ENCODE measurements at regions not wholly inside any gene's neighbourhood (a gene's known extent, or its start where the extent isn't known, plus 50 kb on each side); places are given as distances from the start of the nearest gene placed in this dataset.

DNA sequence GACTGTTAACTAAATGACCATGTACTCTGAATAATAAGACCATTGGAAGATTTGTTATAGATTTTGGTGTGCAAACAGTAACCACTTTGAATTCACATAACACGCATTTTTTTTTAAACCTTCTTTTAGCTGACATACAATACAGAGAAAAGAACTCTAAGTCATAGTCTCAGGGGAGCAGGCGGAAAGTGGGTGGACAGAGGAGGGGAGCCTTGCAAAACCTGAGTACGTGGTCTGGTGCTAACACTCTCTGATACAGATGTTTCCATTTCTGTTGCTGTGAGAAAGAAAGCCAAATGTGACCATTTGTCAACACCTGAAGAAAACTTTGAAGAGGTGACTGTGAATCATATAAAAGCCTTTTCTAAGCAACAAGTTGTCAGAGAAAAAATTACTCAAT is 151.8 kb upstream of the GCFC2 start:
- Histone ChIP-seq H3K27me3 (no peaks in the 10 kb centered on the region), H2AFZ (no peak overlapping the region), H3K9me2 (replicated peaks; ENCODE audit: insufficient read depth) (no peaks in the 10 kb centered on the region), H3K36me3 (replicated peaks; ENCODE audit: insufficient read depth, low read depth) (no peaks in the 10 kb centered on the region), H3K4me1 (ENCODE audit: insufficient read depth) (no peaks in the 10 kb centered on the region), H3K4me3 (no peak overlapping the region), H3K4me2 (no peak overlapping the region), H3K79me2 (no peaks in the 10 kb centered on the region), H3K27ac (no peak overlapping the region), H4K20me1 (ENCODE audit: insufficient read depth, poor library complexity, severe bottlenecking) (no peaks in the 10 kb centered on the region), H3K9me3 (ENCODE audit: low read depth) (no peaks in the 10 kb centered on the region)
- no peak for TF ChIP-seq EZH2phosphoT487 (IDR thresholded peaks at IDR 0.05; ENCODE audit: low read depth, severe bottlenecking, unreplicated experiment)
- TF ChIP-seq, protein P1, sequence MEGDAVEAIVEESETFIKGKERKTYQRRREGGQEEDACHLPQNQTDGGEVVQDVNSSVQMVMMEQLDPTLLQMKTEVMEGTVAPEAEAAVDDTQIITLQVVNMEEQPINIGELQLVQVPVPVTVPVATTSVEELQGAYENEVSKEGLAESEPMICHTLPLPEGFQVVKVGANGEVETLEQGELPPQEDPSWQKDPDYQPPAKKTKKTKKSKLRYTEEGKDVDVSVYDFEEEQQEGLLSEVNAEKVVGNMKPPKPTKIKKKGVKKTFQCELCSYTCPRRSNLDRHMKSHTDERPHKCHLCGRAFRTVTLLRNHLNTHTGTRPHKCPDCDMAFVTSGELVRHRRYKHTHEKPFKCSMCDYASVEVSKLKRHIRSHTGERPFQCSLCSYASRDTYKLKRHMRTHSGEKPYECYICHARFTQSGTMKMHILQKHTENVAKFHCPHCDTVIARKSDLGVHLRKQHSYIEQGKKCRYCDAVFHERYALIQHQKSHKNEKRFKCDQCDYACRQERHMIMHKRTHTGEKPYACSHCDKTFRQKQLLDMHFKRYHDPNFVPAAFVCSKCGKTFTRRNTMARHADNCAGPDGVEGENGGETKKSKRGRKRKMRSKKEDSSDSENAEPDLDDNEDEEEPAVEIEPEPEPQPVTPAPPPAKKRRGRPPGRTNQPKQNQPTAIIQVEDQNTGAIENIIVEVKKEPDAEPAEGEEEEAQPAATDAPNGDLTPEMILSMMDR (IDR thresholded peaks at IDR 0.05; ENCODE audit: poor library complexity) = no peak
- TF ChIP-seq EZH2 (IDR thresholded peaks at IDR 0.05; ENCODE audit: borderline replicate concordance) = no peak
- WGBS (ENCODE audit: low lambda C conversion rate, missing lambda C conversion rate) = 76% methylated on average over 3 of the region's 3 CpGs
- DNase-seq (ENCODE audit: low spot score) = no peak

DNA sequence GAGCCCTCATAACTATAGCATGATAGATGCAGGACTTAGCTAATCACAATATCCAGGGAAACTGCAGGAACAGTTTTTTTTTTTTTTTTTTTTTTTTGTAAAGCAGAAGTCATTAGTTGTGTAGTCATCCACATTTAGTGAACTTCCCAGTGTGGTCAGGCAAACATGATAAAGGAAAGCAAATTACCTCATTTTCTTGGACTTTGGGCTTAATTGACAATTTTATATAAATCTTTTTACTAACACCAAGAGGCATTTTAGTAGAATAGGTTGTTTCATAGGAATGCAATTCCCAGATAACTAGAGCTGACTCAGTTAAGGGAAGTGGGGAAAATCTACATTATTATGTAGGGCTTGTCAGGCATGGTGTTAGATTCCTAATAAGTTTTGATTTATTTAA is 142.7 kb upstream of the GCFC2 start:
- Histone ChIP-seq H3K9me2 (replicated peaks; ENCODE audit: insufficient read depth) (no peaks in the 10 kb centered on the region), H3K9me3 (ENCODE audit: low read depth) (no peaks in the 10 kb centered on the region), H3K79me2 (no peaks in the 10 kb centered on the region), H3K4me3 (no peak overlapping the region), H2AFZ (no peak overlapping the region), H3K27ac (no peak overlapping the region), H3K4me1 (ENCODE audit: insufficient read depth) (no peaks in the 10 kb centered on the region), H3K4me2 (no peak overlapping the region), H3K27me3 (no peaks in the 10 kb centered on the region), H3K36me3 (replicated peaks; ENCODE audit: insufficient read depth, low read depth) (no peaks in the 10 kb centered on the region), H4K20me1 (ENCODE audit: insufficient read depth, poor library complexity, severe bottlenecking) (no peaks in the 10 kb centered on the region)
- DNase-seq (ENCODE audit: low spot score) = no peak
- TF ChIP-seq EZH2 (IDR thresholded peaks at IDR 0.05; ENCODE audit: borderline replicate concordance) = no peak

DNA sequence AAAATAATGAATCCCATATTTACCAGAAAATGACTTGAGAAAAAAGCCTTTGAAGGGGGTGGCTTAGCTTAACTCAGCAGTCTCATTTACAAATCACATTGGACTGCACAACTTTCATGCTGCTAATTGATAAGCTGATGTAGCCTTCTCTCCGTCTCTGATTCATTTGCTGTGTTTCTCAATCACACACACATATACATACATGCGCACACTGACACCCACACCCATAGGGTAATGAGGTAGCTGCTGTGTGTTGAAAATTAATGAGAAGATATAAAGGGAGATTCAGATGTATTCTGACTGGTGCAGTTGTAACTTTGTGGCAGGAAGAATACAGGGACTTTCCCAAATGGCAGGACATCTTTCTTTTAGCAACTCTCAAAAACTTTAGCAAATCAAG is 141.9 kb upstream of the GCFC2 start:
- H3K4me3 ChIP-seq = no peak overlapping the region
- no peaks in the 10 kb centered on the region for H3K36me3 ChIP-seq (replicated peaks; ENCODE audit: insufficient read depth, low read depth)
- no peaks in the 10 kb centered on the region for H3K27me3 ChIP-seq
- no peak overlapping the region for H2AFZ ChIP-seq
- H3K9me3 ChIP-seq (ENCODE audit: low read depth) = no peaks in the 10 kb centered on the region
- H3K4me1 ChIP-seq (ENCODE audit: insufficient read depth) = no peaks in the 10 kb centered on the region
- 90% methylated on average over 2 of the region's 2 CpGs for WGBS (ENCODE audit: low lambda C conversion rate, missing lambda C conversion rate)
- H4K20me1 ChIP-seq (ENCODE audit: insufficient read depth, poor library complexity, severe bottlenecking) = no peaks in the 10 kb centered on the region
- H3K27ac ChIP-seq = no peak overlapping the region
- DNase-seq (ENCODE audit: low spot score) = no peak
- TF ChIP-seq EZH2 (IDR thresholded peaks at IDR 0.05; ENCODE audit: borderline replicate concordance) (no peak), EZH2phosphoT487 (IDR thresholded peaks at IDR 0.05; ENCODE audit: low read depth, severe bottlenecking, unreplicated experiment) (no peak)
- TF ChIP-seq, protein P1 (IDR thresholded peaks at IDR 0.05; ENCODE audit: poor library complexity) = no peak
- H3K4me2 ChIP-seq = no peak overlapping the region
- H3K79me2 ChIP-seq = no peaks in the 10 kb centered on the region
- H3K9me2 ChIP-seq (replicated peaks; ENCODE audit: insufficient read depth) = no peaks in the 10 kb centered on the region

GRCh38 chr2:75846683-75847190 is 136.0 kb upstream of the GCFC2 start:
- Histone ChIP-seq H3K9me3 (ENCODE audit: low read depth) (no peaks in the 10 kb centered on the region), H3K4me3 (no peak overlapping the region), H2AFZ (no peak overlapping the region), H4K20me1 (ENCODE audit: insufficient read depth, poor library complexity, severe bottlenecking) (no peaks in the 10 kb centered on the region), H3K4me1 (ENCODE audit: insufficient read depth) (no peaks in the 10 kb centered on the region), H3K36me3 (replicated peaks; ENCODE audit: insufficient read depth, low read depth) (no peaks in the 10 kb centered on the region), H3K27me3 (no peaks in the 10 kb centered on the region), H3K27ac (no peak overlapping the region), H3K4me2 (no peak overlapping the region), H3K9me2 (replicated peaks; ENCODE audit: insufficient read depth) (no peaks in the 10 kb centered on the region), H3K79me2 (no peaks in the 10 kb centered on the region)
- TF ChIP-seq EZH2 (IDR thresholded peaks at IDR 0.05; ENCODE audit: borderline replicate concordance) (no peak), EZH2phosphoT487 (IDR thresholded peaks at IDR 0.05; ENCODE audit: low read depth, severe bottlenecking, unreplicated experiment) (no peak)
- TF ChIP-seq, protein P1 (IDR thresholded peaks at IDR 0.05; ENCODE audit: poor library complexity) = no peak
- 76% methylated on average over 1 of the region's 1 CpG for WGBS (ENCODE audit: low lambda C conversion rate, missing lambda C conversion rate)
- no peak for DNase-seq (ENCODE audit: low spot score)

All from hepatocyte (in vitro differentiated cells).